Ovary (tissue), 7 donors: ENCODE measurements at regions not wholly inside any gene's neighbourhood (a gene's known extent, or its start where the extent isn't known, plus 50 kb on each side); places are given as distances from the start of the nearest gene placed in this dataset.
"Not testable (repeated sequence)": the region's sequence is repeated elsewhere in the genome, so short reads cannot be mapped to it uniquely, and the experiment has no call there.

Source experiments
- DNase-seq, 5 donors: peaks; one replicate each; pipeline ENCODE4 v3.0.0-alpha.2; 2019 to 2020
- H3K27ac ChIP-seq, 2 donors: fragments of 200-600 bp; one replicate each; pipeline versions ENCODE4 v1.5.1 to v1.8.0; 2019 to 2022
- H3K27me3 ChIP-seq: fragments of 200-600 bp; one replicate; pipeline ENCODE4 v1.8.0; 2022
- H3K36me3 ChIP-seq: fragments of 200-600 bp; sonication (generic); one replicate; pipeline ENCODE4 v1.5.1; 2019
- H3K4me1 ChIP-seq: one replicate; pipeline ENCODE4 v1.8.1; 2013; ENCODE audit warnings: mild to moderate bottlenecking, moderate library complexity; ENCODE audit not compliant: insufficient read depth
- H3K4me3 ChIP-seq: fragments of 200-600 bp; sonication (generic); one replicate; pipeline ENCODE4 v1.5.1; 2017
- H3K9me3 ChIP-seq, 2 donors: fragments of 200-600 bp in 1 of 2; sonication (generic) in 1 of 2; one replicate each; pipeline versions ENCODE4 v1.5.1 to v1.8.1; 2013 to 2019; ENCODE audit warnings: mild to moderate bottlenecking in 1 of 2, moderate library complexity in 1 of 2
- EP300 ChIP-seq: sonication (generic); formaldehyde crosslinking; IDR thresholded peaks from one replicate; pipeline ENCODE4 v1.6.1; 2017; ENCODE audit warnings: antibody characterized with exemption
- POLR2A ChIP-seq: fragments of 450-650 bp; IDR thresholded peaks from one replicate; pipeline ENCODE4 v1.6.1; 2017; ENCODE audit warnings: antibody characterized with exemption, mild to moderate bottlenecking, moderate library complexity
- WGBS, 3 donors: extraction: QIAGEN DNeasy Blood & Tissue Kit in 1 of 3; methylation state at CpG; one replicate each; pipeline versions ENCODE4 v1.1.5 to v1.1.7; 2013 to 2017; 5-methylcytosine and 5-hydroxymethylcytosine counted together
- intact Hi-C, 4 donors: fragments of 100-400 bp; cut with DNase I; formaldehyde crosslinking; loops; one replicate each; pipeline versions ENCODE4 v1.11.0 to v1.15.1; 2022 to 2023
- TF ChIP-seq, protein P1 (sequence below), 3 donors: fragments of 450-650 bp in 2 of 3; fragments of 200-600 bp in 1 of 3; IDR thresholded peaks; one replicate each; pipeline versions ENCODE4 v1.5.1 to v1.8.0; 2016 to 2022; ENCODE audit warnings: antibody characterized with exemption in 3 of 3, mild to moderate bottlenecking in 1 of 3
- donor health status: DM: no; HTN: no; CAD: no; lungs with moderate emphysema.
- donor health status: DM: no; HTN: no; CAD: no.
- donor health status: Bipolar disorder and iron deficiency.
- donor health status: DM: no; HTN: no; CAD: no.
- donor health status: DM: yes; HTN: yes; CAD: no.

DNA sequence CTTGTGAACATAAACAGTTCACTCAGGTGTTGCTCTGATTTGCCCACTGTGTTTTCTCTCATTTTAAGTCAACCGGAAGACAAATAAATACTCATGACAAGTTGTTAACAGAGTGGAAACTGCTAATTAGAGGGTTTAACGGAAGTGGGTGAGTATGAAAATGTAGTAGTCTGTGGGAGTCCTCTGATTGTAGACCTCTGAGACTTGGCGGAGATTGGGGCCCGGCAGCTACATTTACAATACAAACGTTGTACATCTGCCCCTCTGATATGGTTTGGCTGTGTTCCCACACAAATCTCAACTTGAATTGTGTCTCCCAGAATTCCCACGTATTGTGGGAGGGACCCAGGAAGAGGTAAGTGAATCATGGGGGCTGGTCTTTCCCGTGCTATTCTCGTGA, 107.3 kb upstream of the FAM98A start:
- Histone ChIP-seq H3K4me1 (no peaks in the 10 kb centered on the region), H3K4me3 (no peak overlapping the region), H3K9me3 (no peaks in the 10 kb centered on the region), H3K27me3 (no peaks in the 10 kb centered on the region), H3K36me3 (no peaks in the 10 kb centered on the region), H3K27ac (no peak overlapping the region)
- 55 to 61% (median 59%) methylated on average over 8 of the region's 8 CpGs for WGBS, 3 donors
- intact Hi-C loops, result no loop called here
- TF ChIP-seq POLR2A (no peak), EP300 (no peak)
- TF ChIP-seq, protein P1, sequence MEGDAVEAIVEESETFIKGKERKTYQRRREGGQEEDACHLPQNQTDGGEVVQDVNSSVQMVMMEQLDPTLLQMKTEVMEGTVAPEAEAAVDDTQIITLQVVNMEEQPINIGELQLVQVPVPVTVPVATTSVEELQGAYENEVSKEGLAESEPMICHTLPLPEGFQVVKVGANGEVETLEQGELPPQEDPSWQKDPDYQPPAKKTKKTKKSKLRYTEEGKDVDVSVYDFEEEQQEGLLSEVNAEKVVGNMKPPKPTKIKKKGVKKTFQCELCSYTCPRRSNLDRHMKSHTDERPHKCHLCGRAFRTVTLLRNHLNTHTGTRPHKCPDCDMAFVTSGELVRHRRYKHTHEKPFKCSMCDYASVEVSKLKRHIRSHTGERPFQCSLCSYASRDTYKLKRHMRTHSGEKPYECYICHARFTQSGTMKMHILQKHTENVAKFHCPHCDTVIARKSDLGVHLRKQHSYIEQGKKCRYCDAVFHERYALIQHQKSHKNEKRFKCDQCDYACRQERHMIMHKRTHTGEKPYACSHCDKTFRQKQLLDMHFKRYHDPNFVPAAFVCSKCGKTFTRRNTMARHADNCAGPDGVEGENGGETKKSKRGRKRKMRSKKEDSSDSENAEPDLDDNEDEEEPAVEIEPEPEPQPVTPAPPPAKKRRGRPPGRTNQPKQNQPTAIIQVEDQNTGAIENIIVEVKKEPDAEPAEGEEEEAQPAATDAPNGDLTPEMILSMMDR (IDR thresholded peaks at IDR 0.05), result no peak
- DNase-seq, result no peak

DNA sequence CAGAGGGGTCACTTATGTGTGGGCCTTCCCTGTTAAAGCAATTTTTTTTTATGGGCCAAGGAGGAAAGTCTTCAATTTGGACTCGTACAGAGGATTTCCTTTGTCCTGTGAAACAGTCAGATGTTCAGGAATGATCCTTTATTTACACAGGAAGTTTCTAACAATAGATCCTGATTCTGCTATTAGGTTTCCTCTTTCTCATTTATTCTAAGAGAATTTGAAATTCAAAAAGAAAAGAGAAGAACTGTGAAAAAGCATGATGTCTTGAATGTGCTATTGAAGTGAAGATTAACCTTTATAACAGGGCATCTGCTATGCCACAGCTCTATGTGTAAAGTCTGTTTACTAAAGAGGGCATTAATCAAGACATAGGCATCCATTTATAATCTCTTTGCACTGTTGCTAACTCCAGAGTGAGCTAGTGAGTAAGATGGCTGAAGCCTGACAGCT, 105.3 kb upstream of the FAM98A start:
- H3K27ac ChIP-seq, result no peak overlapping the region
- no peaks in the 10 kb centered on the region for H3K27me3 ChIP-seq
- no peaks in the 10 kb centered on the region for H3K9me3 ChIP-seq
- no peaks in the 10 kb centered on the region for H3K36me3 ChIP-seq
- no peaks in the 10 kb centered on the region for H3K4me1 ChIP-seq
- intact Hi-C loops, result no loop called here
- H3K4me3 ChIP-seq, result no peak overlapping the region
- TF ChIP-seq POLR2A (no peak), EP300 (no peak)
- TF ChIP-seq, protein P1 (IDR thresholded peaks at IDR 0.05), result no peak
- no peak for DNase-seq
- WGBS, 3 donors, result 25 to 32% (median 31%) methylated on average over 1 of the region's 1 CpG

DNA sequence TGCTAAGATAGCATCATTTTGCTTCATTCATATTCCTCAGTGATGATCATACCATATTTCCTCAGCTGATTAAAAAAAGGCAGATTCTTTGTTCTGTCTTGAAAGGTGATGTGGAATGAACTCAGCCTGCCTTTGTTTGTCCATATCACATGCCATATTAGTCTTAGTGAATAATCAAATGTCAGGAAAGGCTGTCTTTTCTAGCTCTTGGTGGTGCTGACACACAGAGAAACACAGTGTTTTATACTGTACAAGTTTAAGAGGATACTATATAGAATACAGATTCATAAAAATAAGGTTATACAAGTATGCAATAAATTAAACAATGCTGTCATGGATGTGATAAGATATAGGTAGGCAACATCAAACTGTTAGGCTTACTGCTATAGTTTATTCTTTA, 97.1 kb upstream of the FAM98A start:
- Histone ChIP-seq H3K27ac (no peak overlapping the region), H3K9me3 (no peaks in the 10 kb centered on the region), H3K36me3 (no peaks in the 10 kb centered on the region), H3K4me1 (no peaks in the 10 kb centered on the region), H3K27me3 (no peaks in the 10 kb centered on the region), H3K4me3 (no peak overlapping the region)
- DNase-seq, result no peak
- intact Hi-C loops, result no loop called here
- TF ChIP-seq EP300, result no peak
- no peak for TF ChIP-seq POLR2A
- TF ChIP-seq, protein P1 (IDR thresholded peaks at IDR 0.05), result no peak

DNA sequence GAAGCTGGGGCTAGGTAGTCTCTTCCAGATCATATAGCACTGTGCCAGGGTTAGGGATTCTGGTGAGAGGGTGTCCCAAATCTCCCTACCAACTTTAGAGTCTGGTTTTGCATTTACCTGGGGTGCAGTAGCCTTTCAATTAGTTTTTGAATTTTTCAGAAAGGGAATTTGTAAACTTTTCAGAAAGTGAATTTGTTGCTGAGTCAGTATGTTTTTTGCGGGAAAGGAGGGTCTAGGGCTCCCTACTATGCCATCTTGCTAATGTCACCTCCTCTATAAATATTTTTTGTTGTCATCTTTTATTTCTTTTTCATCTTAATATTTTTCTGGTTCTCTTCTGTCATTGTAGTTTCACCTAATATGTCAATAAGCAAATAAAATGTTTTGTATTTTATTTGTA, 95.8 kb upstream of the FAM98A start:
- intact Hi-C loops, result no loop called here
- no peak overlapping the region for H3K27ac ChIP-seq
- no peaks in the 10 kb centered on the region for H3K27me3 ChIP-seq
- no peaks in the 10 kb centered on the region for H3K4me1 ChIP-seq
- H3K36me3 ChIP-seq, result no peaks in the 10 kb centered on the region
- TF ChIP-seq EP300, result no peak
- no peak for TF ChIP-seq POLR2A
- TF ChIP-seq, protein P1 (IDR thresholded peaks at IDR 0.05), result no peak
- no peak overlapping the region for H3K4me3 ChIP-seq
- H3K9me3 ChIP-seq, result no peaks in the 10 kb centered on the region
- WGBS, 3 donors, result 59 to 91% (median 69%) methylated on average over 1 of the region's 1 CpG
- no peak for DNase-seq

DNA sequence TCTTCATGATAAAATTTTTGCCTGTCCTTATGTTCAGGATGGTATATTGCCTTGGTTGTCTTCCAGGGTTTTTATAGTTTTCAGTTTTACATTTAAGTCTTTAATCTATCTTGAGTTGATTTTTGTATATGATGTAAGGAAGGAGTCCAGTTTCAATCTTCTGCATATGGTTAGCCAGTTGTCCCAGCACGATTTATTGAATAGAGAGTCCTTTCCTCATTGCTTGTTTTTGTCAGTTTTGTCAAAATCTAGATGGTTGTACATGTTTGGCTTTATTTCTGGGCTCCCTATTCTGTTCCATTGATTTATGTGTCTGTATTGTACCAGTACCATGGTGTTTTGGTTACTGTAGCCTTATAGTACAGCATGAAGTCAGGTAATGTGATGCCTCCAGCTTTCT, 91.6 kb upstream of the FAM98A start:
- H3K27me3 ChIP-seq, H3K9me3 ChIP-seq, H3K36me3 ChIP-seq, H3K27ac ChIP-seq, DNase-seq, H3K4me3 ChIP-seq, intact Hi-C loops, H3K4me1 ChIP-seq: not testable (repeated sequence)
- 90 to 97% (median 94%) methylated on average over 1 of the region's 1 CpG for WGBS, 3 donors
